Inferior parietal cortex (tissue), 1 donor: ENCODE measurements at regions not wholly inside any gene's neighbourhood (a gene's known extent, or its start where the extent isn't known, plus 50 kb on each side); places are given as distances from the start of the nearest gene placed in this dataset.

Experiments used
- DNase-seq: peaks from one replicate; pipeline ENCODE4 v3.0.0-alpha.2; 2016; ENCODE audit errors: extremely low spot score

DNA sequence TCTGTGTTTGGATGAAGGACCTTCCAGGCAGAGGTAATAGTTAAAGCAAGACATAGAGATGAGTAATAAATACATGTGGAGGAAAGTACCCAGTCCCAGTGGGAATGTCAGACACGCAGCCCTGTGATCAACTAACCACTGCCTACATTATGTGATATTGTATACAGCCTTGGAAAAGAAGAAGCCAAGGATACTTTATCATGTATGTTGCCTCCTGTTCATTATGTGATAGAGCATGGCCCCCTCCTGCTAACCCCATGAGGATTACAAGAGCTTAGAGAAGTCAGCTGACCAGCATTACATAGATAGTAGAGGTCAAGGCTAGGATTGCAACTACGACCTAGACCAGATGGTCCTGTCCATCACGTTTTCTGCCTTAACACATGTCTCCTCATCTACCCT is 497.0 kb upstream of the TNC start:
- DNase-seq: no peak

DNA sequence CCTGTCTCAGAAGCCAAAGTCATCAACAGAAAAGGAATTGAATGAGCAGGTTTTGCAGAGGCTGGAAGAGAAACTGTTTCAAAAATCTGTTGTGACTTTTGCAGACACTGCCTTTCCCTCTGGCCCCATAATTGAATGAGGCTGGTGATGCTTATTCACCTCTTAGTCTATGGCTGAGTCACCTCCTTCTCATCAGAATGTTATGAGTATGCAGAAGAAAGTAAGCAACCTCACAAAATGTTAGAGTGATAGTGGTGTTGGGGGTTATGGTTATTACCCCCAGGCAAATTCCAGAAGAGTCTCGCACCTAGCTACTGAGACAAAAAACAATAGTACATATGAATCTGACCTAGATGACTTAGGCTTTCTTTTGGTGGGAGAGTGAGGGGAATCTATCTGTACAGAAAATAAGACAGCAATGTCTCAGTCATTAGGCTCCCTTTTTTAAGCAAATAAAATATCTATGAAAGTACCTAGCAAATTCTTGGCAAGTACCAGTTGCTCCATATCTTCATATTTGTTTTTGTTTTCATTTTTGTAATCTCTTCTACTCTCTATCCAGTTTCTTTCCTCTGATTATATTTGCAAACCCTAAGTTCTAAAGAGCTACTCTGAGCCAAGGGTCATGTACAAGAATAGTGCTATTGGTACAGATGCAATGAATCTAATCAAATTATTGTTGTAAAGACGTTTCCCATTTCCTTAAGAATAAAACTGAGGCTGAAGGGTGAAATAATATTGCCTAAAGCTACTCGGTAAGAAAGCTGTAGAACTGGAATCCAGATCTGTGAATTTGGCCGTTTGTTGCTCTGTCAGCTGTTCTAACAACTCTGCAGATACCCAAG is 498.1 kb upstream of the TNC start:
- DNase-seq: no peak

DNA sequence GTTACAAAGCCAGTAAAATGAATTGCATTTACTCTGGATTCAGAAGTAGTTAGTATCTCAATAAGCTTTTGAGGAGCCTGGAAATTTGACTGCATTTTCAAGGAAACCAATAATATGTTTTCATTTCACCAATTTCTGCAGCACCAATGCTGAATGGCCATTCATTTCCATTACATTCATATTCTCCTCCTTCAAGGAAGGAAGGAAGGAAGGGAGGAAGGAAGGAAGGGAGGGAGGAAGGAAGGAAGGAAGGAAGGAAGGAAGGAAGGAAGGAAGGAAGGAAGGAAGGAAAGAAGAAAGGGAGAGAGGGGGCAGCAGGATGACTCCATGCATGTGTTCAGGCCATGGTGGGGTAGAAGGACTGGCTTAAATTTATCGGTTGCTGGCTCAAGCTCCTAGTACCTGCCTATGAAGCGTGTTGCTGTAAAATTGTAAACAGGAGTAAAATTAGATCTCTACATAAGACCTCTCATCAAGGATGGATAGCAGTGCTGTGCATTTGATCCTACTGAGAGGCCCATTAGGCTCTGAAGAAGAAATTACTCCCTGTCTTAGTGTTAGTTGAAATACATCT is 498.8 kb upstream of the TNC start:
- no peak for DNase-seq

DNA sequence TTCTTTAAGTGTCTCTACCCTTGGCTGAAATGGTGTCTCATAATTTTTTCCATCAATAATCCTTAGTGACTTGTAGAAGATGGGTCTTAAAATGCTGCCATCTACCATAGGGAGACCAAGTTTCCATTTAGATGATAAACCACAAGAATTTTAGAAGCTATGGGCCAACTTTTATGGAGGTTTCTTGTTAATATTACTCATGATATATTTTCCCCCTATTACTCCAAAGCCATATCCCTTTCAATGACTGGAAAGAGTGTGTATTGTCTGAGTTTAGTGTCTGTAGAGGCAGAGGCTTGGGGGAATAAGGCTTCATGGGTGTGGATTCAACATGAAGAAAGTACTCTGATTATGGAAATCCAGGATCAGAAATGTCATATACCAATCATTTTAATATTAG is 507.3 kb upstream of the TNC start:
- DNase-seq: no peak

DNA sequence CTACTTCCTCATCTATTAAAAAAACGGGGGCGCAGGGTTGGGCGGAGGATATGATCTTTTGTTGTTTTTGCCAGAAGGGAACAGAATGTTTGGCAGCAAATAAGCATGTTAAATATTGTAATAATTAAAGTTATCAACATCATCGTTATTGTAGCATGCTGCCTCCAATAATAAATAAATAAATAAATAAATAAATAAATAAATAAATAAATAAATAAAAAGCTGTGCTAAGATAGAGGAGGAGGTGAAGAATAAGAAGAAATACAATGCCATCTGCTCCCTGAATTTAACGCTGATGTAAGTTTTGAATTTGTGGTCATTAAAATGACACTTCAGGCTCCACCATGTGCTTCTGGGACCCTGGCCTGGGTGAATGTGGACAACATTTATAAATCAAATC is 508.0 kb upstream of the TNC start:
- no peak for DNase-seq

DNA sequence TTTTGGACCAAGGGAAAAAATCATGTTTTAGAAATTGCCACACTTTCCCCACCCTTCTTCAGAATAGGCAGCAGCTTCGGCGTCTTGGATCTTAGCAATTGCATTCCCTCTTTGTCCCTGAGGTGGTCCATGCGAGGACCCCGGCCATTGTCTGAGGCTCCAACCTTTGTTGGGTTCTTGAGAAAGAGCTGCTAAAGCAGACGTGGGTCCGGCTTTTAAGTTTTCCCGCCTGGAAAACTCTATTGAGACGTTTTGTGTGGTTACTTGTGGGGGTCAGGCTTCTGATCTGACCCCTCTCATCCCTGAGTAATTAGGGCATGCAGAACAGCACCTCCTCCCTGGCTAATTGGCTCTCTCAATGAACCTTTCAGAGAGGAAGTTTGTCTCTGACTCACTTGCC is 509.6 kb upstream of the TNC start:
- no peak for DNase-seq

DNA sequence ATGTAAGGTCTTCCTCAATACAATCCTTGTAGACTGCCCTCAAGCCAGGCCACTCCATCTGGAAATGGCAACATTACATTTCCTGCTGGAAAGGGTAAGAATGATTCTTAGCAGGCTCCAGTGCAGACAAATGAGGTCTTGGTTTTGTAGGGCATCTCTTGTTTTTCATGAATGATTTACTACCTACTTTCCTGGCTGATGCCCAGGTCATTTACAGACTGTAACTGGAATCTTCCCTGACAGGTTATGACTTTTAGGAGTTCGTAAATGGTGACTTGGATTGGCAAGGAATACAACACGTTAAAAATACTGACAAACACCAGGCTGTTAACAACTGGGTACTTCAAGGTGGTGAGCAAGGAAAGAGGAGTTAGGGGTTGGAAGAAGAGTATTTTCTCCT is 510.5 kb upstream of the TNC start:
- DNase-seq: no peak

DNA sequence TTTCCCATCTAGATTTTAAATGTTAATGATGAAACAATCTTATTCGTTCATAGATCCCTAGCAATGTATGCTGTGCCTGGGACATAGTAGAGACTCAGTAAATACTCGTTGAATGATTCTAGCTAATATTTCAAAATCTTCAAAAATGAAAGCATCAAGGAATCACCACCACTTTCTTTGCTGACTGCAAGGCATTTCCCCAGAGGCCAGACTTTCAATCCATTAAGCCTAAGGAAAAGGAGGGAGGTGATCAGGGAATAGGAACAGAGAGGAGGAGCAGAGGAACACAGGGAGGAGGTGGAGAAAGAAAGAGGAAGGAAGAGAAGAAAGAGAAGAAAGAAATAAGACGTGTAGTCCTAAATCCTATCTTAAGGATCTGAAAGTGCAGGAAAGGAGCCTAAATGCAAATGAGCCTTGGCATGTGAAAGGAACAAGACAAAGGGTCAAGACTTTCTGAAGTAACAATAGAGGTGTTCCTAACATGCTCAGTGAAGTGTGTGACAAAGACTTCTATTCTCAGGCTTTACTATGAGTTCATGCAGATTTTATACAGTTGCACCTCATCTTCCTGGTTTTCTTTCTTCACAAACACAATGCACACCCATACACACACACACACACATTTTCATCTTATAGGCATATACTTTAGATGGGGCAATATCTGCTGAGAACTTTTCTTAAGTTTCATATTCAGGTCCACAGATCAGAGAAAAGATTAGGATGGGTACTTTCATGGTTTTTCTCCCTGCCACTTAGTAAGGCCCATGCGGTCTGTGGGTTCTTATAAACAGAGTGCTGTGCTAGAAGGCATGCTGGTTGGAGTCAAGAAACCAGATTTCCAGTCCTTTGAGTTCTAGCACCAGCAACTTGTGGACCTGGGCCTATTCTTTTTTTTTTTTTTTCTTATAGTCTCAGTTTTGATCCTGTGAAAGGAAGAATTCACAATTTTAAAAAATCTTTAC is 512.2 kb upstream of the TNC start:
- no peak for DNase-seq

DNA sequence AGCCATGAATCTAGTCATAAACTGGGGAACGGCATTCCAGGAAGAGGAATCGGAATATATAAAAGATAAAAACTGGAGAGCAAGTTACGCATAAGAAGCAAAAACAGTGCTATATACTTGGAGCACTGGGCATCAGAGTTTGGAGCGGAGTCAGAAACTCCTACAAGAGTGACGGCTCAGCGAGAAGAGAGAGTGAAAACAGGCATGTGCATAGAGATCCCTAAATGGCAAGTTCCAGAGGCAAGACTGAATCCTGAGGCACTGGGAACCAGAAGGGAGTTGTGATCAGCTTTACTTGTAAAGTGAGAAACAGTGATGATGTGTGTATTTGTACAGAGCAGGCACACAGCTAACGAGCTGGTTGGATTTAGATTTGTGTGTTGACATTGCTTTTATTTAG is 514.4 kb upstream of the TNC start:
- no peak for DNase-seq

DNA sequence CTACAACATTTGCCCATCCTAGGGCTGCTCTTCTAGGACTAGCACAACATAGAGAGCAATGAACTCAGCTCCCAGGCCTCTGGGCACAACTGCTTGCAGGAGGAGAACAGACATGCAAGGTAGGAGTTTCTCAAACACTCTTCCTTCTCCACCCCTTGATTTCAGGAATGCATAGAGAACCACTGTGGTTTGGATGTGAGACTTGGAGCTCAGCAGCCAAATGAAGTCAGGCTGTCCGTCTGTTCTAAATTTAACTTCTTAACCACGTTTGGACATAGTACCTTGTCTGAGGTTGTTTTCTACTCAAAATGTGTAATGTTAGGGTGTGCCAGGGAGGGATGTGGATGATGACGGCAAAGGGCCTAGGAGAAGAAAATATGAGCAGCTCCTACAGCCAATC is 515.1 kb upstream of the TNC start:
- DNase-seq: no peak

DNA sequence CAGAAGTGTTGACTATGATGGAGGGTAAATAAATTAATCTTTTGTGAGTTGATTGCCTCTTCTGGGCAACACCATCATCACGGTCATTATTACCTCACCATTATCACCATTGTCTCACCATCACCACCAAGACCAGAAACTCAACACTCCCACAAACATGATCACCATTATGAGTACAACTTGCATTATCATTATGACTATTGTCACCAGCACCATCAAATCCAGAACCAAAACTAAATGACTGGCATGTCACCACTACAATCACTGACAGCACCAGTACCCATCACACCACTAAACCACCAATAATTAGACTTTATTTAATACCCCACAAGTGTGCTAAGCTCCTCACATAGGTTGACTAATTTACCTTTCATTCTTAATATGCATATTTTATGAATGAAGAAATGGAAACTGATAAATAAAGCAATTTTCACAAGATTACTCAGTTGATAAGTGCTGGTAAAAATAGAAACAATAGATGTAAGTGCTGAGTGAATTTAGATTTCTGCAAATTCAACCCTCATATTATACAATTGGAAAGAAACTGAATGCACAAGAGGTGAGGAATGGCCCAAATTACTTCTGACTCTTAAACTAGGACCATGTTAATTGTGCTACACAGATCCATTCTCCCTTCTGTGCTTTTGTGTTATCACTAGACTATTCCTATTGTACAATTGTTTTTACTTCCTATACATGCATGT is 517.8 kb upstream of the PAPPA start:
- no peak for DNase-seq

DNA sequence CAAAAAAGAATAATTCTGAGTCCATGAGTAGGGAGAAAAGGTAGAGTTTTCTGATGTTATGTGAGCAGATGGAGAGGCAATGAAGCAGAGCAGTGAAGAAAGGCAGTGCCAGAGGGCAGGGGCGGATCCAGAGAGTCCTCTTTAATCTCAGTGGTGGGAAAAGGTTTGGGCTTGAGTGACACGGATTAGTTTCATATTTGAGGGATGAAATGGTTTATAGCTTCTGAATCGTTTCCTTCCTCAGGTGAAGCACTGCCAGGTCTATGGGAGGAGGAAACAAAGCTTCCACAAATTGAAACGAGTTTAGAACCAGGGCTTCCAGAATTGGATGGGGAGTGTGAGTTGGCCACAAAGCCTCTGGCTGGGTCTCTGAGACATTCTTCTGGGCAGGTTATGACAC is 517.0 kb upstream of the PAPPA start:
- DNase-seq: no peak

DNA sequence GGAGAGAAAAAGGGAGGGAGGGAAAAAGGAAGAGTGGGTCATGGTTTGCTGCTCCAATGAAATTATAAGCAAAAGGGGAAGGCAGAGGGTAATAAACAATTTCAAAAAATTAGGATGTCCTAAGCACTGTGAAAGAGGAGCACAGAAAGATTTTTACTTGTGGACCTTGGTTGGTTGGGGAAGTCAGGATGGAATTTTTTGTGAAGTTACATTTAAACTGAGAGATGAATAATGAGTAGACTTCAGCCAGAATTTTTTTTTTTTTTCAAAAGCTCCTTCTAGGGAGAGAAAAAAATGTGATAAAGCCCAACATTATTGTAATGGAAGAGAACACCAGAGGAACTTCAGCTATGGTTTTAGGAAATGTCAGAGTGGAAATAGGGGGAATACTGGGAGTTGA is 515.9 kb upstream of the PAPPA start:
- DNase-seq: no peak

DNA sequence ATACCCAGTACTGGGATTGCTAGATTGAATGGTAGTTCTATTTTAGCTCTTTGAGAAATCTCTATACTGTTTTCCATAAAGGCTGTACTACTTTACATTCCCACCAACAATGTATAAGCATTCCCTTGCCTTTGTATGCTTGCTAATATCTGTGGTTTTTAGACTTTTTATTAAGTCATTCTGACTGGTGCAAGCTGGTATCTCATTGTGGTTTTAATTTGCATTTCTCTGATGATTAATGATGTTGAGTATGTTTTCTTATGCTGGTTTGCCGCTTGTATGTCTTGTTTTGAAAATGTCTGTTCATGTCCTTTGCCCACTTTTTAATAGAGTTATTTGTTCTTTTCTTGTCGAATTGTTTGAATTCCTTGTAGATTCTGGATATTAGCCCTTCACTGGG is 512.7 kb upstream of the PAPPA start:
- no peak for DNase-seq

DNA sequence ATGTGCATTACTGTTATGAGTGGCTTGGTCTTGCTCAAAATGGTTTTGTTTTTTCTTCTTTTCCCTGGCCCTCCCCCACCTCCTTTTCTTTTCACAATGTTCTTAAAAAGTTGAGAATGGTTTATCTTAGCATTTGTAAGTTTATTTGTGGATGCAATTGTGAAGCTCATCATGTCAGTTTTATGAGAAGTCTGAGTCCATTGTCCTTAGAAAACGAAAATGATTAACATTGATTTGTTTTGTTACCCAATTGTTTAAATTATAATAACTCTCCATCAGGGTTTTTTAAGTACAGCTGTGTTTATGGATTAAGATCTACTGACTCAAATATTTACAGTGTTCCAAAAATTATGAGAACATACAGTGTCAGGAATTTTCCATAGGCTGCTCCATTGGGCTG is 511.3 kb upstream of the PAPPA start:
- DNase-seq: no peak

DNA sequence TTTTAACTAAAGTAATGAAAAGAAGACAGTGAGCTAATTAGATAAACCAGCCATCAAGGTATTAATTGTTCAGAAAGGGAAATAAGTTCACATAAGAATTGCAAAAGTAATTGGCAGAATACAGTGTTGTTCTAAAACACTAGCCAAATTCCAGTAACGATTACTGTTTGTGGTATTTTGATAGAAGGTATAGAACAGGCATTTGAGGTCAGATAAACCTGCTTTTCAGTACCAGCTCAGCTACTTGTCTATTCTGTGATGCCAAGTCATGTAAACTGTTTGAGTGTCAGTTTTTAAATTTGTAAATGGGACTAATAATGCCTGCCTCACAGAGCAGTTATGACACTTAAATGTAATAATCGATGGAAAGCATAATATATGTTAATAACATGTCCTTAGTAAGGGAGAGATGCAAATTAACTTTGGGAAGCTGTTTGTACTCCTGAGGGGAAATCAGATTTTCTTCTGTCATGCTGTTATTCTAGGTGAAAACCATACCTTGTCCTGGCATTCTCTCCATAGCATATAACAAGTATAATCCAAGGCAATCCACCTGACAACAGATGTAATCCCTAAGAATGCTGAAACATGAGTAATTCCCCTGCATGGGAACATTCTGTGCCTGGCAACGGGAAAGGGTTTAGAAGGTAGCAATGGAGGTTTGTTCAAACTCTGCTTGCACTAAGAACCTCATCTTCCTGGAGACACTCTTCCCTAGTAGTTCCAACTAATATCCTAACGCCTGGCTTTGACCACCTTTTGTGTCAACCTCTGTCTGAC is 509.5 kb upstream of the PAPPA start:
- DNase-seq: no peak

DNA sequence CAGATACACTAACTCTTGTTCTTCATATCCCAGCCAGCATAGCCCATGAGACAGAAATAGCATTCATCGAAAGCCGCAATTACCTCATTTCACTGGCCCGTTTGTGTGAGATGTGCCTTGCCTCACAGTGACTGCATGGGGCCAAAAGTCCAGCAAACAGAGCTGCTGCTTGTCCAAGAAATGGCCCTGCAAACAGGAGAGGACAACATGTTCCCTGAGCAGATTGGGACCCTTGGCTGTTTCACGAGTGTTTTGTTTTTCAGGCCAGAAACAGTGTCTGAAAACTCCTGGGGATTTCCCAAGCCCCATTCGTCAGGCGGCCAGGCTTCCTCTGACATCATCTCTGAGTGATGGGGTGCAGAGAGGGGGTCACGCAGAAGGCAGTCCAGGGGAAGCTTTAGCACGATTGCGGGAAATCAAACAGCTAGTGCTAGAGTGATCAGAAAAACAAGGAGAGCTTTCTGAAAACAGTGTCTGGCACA is 503.6 kb upstream of the PAPPA start:
- peak; percentile 63 for DNase-seq

DNA sequence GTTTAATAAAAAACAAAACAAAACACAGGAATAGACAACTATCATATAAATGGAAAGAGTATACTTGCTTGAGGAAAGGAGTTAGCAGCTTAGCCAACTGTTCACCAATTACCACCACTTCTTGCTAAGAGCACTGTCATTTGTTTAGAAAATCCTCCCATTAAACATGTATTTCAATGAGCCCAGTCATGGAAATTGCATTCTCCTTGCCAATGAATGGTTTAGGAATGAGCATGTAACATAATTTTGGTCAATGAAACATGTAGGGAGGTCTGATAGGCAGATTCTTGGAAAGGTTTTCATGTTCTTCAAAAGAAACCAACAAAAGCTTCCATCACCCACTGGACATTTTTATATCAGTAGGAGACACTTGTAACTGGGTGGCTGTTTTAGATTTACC is 502.8 kb upstream of the PAPPA start:
- no peak for DNase-seq

DNA sequence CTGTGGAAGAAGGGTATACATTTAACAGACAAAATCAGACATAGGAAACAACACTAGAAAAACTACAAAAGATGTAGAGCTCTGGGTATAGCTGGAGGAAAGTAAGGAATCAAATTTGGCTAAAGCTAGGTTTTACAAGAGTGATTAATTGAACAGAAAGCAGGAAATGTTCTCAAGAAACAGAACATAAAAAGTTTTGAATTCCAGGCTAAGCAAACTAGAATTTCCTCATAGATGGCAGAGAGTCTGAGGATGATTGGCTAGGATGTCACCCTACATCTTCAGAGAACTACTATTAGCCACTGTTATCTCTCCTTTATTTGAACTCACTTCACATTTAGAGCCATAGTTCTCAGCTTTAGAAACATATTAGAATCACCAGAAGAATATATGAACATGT is 502.1 kb upstream of the PAPPA start:
- no peak for DNase-seq

DNA sequence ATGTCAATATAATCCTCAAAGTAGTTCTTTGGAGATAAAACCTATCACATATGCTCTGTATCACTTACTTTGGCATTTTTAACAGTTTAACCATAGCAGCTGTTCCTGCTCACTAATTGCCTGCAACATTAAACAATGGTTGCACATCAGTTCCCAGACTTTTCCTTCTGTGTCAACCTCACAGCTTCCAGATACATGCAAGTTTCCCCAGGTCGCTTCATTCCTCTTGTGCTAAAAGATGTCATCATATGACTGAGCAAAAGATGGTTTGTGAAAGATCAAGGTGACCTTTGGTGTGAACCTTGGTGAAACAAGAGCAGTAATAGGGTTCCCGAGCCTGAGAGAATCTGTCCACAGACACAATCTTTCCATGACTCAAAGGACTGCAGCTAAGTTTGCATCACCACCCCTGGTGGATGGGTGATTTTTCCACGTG is 500.4 kb upstream of the PAPPA start:
- no peak for DNase-seq

DNA sequence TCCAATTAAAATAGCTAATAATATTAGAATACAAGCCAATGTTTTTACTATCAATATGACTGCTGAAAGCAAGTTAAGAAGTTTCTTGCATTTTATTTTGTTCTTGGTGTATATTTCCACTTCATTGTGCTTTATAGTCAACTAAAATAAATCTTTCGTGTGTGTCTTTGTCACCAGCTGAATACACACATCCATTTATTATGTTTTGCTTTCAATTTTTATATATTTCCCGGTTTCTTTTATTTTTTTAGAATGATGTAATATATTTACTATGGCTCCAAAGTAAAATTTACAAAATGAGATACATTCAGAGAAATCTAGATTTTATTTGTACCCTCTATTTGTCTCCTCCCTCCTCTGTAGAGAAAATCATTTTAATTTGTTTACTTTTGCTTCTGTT is 495.9 kb upstream of the PAPPA start:
- DNase-seq: no peak
